ENCODE measurements at regions not wholly inside any gene's neighbourhood (a gene's known extent, or its start where the extent isn't known, plus 50 kb on each side); places are given as distances from the start of the nearest gene placed in this dataset.

DNA sequence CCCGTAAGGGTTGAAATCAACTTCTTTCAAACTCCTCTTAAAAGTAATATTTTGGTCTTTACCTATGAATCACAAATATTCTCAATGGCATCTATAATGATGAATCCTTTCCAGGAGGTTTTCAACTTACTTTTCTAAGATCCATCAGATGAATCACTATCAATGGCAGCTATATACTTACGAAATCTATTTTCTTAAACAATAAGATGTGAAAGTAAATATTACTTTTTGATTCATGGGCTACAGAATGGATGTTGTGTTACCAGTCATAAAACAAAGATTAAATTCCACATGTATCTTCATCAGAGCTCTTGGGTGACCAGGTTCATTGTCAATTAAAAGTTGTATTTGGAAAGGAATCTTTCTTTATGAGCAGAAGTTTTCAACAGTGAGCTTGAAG, 1877.7 kb upstream of the ACO1 start:
- TF ChIP-seq SIN3A (IDR thresholded peaks at IDR 0.05; ENCODE audit: borderline replicate concordance, insufficient read depth, low read depth, low read length): no peak
- Histone ChIP-seq H3K27ac (ENCODE audit: low read length) (no peak overlapping the region), H3K27me3 (ENCODE audit: control insufficient read depth, insufficient read depth, low read length) (no peaks in the 10 kb centered on the region), H3K4me1 (ENCODE audit: control insufficient read depth, insufficient read depth, low read length) (no peaks in the 10 kb centered on the region), H3K36me3 (ENCODE audit: control insufficient read depth, insufficient read depth, low read length) (no peaks in the 10 kb centered on the region), H3K4me3 (ENCODE audit: low read depth in 2 of 2, low read length in 2 of 2) (no peak overlapping the region), H3K9me3 (ENCODE audit: control insufficient read depth, insufficient read depth, low read depth, low read length) (no peaks in the 10 kb centered on the region)
- ChIA-PET POLR2A (no interaction called here), CTCF (no interaction called here)
- ATAC-seq: no peak
- in situ Hi-C loops (cut with HindIII; ENCODE audit: low pct_unique_long_range_greater_than_20kb, low sequenced_read_pairs): no loop called here
- DNase-seq (ENCODE audit: low read depth, low spot score): no peak
- BruUV-seq (replicated peaks): no TSS peak
- intact Hi-C loops (cut with micrococcal nuclease; ENCODE audit: unreplicated experiment): no loop called here

- in situ Hi-C loops (cut with HindIII; ENCODE audit: low pct_unique_long_range_greater_than_20kb, low sequenced_read_pairs) (no loop called here), intact Hi-C loops (cut with micrococcal nuclease; ENCODE audit: unreplicated experiment) (no loop called here)
- Histone ChIP-seq H3K4me3 (ENCODE audit: low read depth in 2 of 2, low read length in 2 of 2) (no peak overlapping the region), H3K27me3 (ENCODE audit: control insufficient read depth, insufficient read depth, low read length) (no peaks in the 10 kb centered on the region), H3K36me3 (ENCODE audit: control insufficient read depth, insufficient read depth, low read length) (no peaks in the 10 kb centered on the region), H3K27ac (ENCODE audit: low read length) (no peak overlapping the region), H3K9me3 (ENCODE audit: control insufficient read depth, insufficient read depth, low read depth, low read length) (no peaks in the 10 kb centered on the region), H3K4me1 (ENCODE audit: control insufficient read depth, insufficient read depth, low read length) (no peaks in the 10 kb centered on the region)
- CTCF ChIA-PET: no interaction called here
- POLR2A ChIA-PET: no interaction called here
- ATAC-seq (no peak), DNase-seq (ENCODE audit: low read depth, low spot score) (no peak)
- TF ChIP-seq POLR2AphosphoS5 (IDR thresholded peaks at IDR 0.05; ENCODE audit: low read depth, low read length) (no peak), TCF7L2 (IDR thresholded peaks at IDR 0.05; ENCODE audit: low read depth, low read length) (no peak), SIN3A (IDR thresholded peaks at IDR 0.05; ENCODE audit: borderline replicate concordance, insufficient read depth, low read depth, low read length) (no peak)
- BruUV-seq (replicated peaks): no TSS peak
Measured at GRCh38 chr9:30507166-30507565, 1877.3 kb upstream of the ACO1 start.

- DNase-seq (ENCODE audit: low read depth, low spot score): no peak
- Histone ChIP-seq H3K9me3 (ENCODE audit: control insufficient read depth, insufficient read depth, low read depth, low read length) (no peaks in the 10 kb centered on the region), H3K27ac (ENCODE audit: low read length) (no peak overlapping the region), H3K4me3 (ENCODE audit: low read depth in 2 of 2, low read length in 2 of 2) (no peak overlapping the region), H3K36me3 (ENCODE audit: control insufficient read depth, insufficient read depth, low read length) (no peaks in the 10 kb centered on the region), H3K4me1 (ENCODE audit: control insufficient read depth, insufficient read depth, low read length) (no peaks in the 10 kb centered on the region), H3K27me3 (ENCODE audit: control insufficient read depth, insufficient read depth, low read length) (no peaks in the 10 kb centered on the region)
- no peak for ATAC-seq
- TF ChIP-seq CTCF (IDR thresholded peaks at IDR 0.05): no peak
- TF ChIP-seq, protein P1, sequence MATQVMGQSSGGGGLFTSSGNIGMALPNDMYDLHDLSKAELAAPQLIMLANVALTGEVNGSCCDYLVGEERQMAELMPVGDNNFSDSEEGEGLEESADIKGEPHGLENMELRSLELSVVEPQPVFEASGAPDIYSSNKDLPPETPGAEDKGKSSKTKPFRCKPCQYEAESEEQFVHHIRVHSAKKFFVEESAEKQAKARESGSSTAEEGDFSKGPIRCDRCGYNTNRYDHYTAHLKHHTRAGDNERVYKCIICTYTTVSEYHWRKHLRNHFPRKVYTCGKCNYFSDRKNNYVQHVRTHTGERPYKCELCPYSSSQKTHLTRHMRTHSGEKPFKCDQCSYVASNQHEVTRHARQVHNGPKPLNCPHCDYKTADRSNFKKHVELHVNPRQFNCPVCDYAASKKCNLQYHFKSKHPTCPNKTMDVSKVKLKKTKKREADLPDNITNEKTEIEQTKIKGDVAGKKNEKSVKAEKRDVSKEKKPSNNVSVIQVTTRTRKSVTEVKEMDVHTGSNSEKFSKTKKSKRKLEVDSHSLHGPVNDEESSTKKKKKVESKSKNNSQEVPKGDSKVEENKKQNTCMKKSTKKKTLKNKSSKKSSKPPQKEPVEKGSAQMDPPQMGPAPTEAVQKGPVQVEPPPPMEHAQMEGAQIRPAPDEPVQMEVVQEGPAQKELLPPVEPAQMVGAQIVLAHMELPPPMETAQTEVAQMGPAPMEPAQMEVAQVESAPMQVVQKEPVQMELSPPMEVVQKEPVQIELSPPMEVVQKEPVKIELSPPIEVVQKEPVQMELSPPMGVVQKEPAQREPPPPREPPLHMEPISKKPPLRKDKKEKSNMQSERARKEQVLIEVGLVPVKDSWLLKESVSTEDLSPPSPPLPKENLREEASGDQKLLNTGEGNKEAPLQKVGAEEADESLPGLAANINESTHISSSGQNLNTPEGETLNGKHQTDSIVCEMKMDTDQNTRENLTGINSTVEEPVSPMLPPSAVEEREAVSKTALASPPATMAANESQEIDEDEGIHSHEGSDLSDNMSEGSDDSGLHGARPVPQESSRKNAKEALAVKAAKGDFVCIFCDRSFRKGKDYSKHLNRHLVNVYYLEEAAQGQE (IDR thresholded peaks at IDR 0.05; ENCODE audit: insufficient read depth in 1 of 2, low read depth in 2 of 2, low read length in 1 of 2): no peak
- no peak for TF ChIP-seq SIN3A (IDR thresholded peaks at IDR 0.05; ENCODE audit: borderline replicate concordance, insufficient read depth, low read depth, low read length)
- TF ChIP-seq POLR2AphosphoS5 (IDR thresholded peaks at IDR 0.05; ENCODE audit: low read depth, low read length): no peak
- TF ChIP-seq TCF7L2 (IDR thresholded peaks at IDR 0.05; ENCODE audit: low read depth, low read length): no peak
- no TSS peak for BruUV-seq (replicated peaks)
- intact Hi-C loops (cut with micrococcal nuclease; ENCODE audit: unreplicated experiment) (no loop called here), in situ Hi-C loops (cut with HindIII; ENCODE audit: low pct_unique_long_range_greater_than_20kb, low sequenced_read_pairs) (no loop called here)
- POLR2A ChIA-PET: no interaction called here
- CTCF ChIA-PET: no interaction called here
Measured at GRCh38 chr9:30511666-30512065, 1872.8 kb upstream of the ACO1 start.
